ENCODE measurements at regions not wholly inside any gene's neighbourhood (a gene's known extent, or its start where the extent isn't known, plus 50 kb on each side); places are given as distances from the start of the nearest gene placed in this dataset.

GRCh38 chr15:87736401-87736800 is 520.1 kb downstream of the NTRK3 start:
- no CpG with 5 or more reads among the region's 3 CpGs for WGBS (ENCODE audit: extremely low coverage, insufficient coverage, low lambda C conversion rate)
- no peak overlapping the region for H3K4me2 ChIP-seq (ENCODE audit: low read length)
- H3K27ac ChIP-seq (ENCODE audit: low read depth, low read length): no peak overlapping the region
- H2BK120ac ChIP-seq (ENCODE audit: low read depth, low read length): no peak overlapping the region
- no peaks in the 10 kb centered on the region for H3K79me1 ChIP-seq (ENCODE audit: low read length)
- H3K36me3 ChIP-seq (ENCODE audit: control insufficient read depth, insufficient read depth, low read length): no peaks in the 10 kb centered on the region
- no peaks in the 10 kb centered on the region for H3K4me1 ChIP-seq (ENCODE audit: control insufficient read depth, low read depth, low read length)
- H2AK5ac ChIP-seq (ENCODE audit: low read length): no peak overlapping the region
- no peaks in the 10 kb centered on the region for H3K79me2 ChIP-seq (ENCODE audit: control insufficient read depth, insufficient read depth, low read length)
- H3K27me3 ChIP-seq (ENCODE audit: insufficient read depth, low read length, poor library complexity): no peaks in the 10 kb centered on the region
- no peak overlapping the region for H3K4me3 ChIP-seq (ENCODE audit: low read length)
- no peak overlapping the region for H3K4ac ChIP-seq (ENCODE audit: low read depth, low read length)
- no peak overlapping the region for H4K5ac ChIP-seq (ENCODE audit: low read length)
- no peak overlapping the region for H3K23ac ChIP-seq (ENCODE audit: low read length)
- no peak overlapping the region for H3K18ac ChIP-seq (ENCODE audit: low read length)
- no peak overlapping the region for H3K9ac ChIP-seq (ENCODE audit: low read length)
- H2BK5ac ChIP-seq (ENCODE audit: low read length): no peak overlapping the region
- no peak overlapping the region for H3K56ac ChIP-seq (ENCODE audit: low read length)
- H2BK15ac ChIP-seq (replicated peaks; ENCODE audit: low read depth): no peak overlapping the region
- no peak for DNase-seq
- no peak overlapping the region for H4K8ac ChIP-seq (ENCODE audit: low read depth, low read length)

DNA sequence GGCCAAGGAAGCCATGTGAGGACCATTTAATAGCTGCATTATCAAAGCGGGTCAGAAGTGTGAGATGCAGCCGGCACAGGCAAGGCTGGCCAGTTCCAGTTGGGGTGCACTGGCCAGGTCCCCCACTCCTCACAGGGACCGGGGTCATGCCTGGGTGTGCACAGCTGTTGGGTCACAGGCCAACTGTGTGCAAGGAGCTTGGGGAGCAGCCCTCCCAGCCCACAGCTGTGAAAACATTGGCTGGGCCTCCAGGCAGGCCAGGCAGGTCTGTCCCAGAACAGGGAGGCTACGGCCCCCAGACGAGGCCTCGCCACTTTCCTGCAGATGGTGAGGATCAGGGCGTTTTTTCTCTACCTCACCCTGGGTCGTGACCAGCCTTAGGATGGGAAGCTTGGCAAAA is 521.0 kb downstream of the NTRK3 start:
- no peak overlapping the region for H3K4me3 ChIP-seq (ENCODE audit: low read length)
- no peak overlapping the region for H3K27ac ChIP-seq (ENCODE audit: low read depth, low read length)
- no peaks in the 10 kb centered on the region for H3K79me1 ChIP-seq (ENCODE audit: low read length)
- H3K4me1 ChIP-seq (ENCODE audit: control insufficient read depth, low read depth, low read length): no peaks in the 10 kb centered on the region
- H2BK120ac ChIP-seq (ENCODE audit: low read depth, low read length): no peak overlapping the region
- H3K18ac ChIP-seq (ENCODE audit: low read length): no peak overlapping the region
- no peak overlapping the region for H2BK15ac ChIP-seq (replicated peaks; ENCODE audit: low read depth)
- H4K5ac ChIP-seq (ENCODE audit: low read length): no peak overlapping the region
- no peak for DNase-seq
- H2BK5ac ChIP-seq (ENCODE audit: low read length): no peak overlapping the region
- no CpG with 5 or more reads among the region's 8 CpGs for WGBS (ENCODE audit: extremely low coverage, insufficient coverage, low lambda C conversion rate)
- H2AK5ac ChIP-seq (ENCODE audit: low read length): no peak overlapping the region
- no peak overlapping the region for H3K9ac ChIP-seq (ENCODE audit: low read length)
- H3K4ac ChIP-seq (ENCODE audit: low read depth, low read length): no peak overlapping the region
- H3K27me3 ChIP-seq (ENCODE audit: insufficient read depth, low read length, poor library complexity): no peaks in the 10 kb centered on the region
- no peak overlapping the region for H3K4me2 ChIP-seq (ENCODE audit: low read length)
- H3K36me3 ChIP-seq (ENCODE audit: control insufficient read depth, insufficient read depth, low read length): no peaks in the 10 kb centered on the region
- no peak overlapping the region for H4K8ac ChIP-seq (ENCODE audit: low read depth, low read length)
- H3K56ac ChIP-seq (ENCODE audit: low read length): no peak overlapping the region
- H3K79me2 ChIP-seq (ENCODE audit: control insufficient read depth, insufficient read depth, low read length): no peaks in the 10 kb centered on the region
- H3K23ac ChIP-seq (ENCODE audit: low read length): no peak overlapping the region

DNA sequence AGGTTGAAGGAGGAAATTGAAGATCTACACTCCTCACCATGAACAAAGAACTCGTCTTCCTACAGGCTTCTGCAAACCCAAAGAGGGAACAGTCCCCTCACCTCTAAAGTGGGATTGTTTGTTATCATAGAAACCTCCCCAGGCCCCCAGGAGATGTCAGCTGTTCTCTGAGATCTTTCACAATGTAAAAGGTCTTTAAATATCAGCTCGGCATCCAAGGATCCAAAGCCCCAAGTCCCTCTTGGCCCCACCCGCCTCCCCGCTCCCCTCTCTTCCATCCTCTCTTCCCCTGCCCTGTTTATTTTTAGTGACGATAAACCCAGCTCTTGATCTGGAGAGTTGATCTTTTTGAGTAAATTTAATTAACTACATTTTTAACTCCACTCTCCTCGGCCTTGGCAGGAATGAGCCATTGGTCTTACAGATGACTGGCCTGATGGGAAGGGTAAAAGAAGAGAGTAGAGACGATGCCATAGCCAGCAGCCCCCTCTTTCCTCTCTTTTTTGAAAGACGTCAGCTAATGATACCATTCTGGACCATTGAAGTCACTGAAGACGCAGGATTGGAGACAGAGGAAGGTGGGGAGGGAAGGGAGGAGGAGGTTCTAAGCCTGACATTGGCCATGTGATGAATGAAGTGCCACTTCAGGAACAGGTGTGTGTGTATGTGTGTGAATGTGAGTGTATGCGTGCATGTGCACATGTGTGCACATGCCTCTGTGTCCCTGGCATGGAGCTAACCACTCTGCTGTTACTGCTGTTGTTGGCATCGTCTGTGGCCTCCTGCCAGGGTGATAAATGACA is 521.8 kb downstream of the NTRK3 start:
- H2BK120ac ChIP-seq (ENCODE audit: low read depth, low read length): no peak overlapping the region
- no peak overlapping the region for H2BK15ac ChIP-seq (replicated peaks; ENCODE audit: low read depth)
- no peak overlapping the region for H3K9ac ChIP-seq (ENCODE audit: low read length)
- H3K27ac ChIP-seq (ENCODE audit: low read depth, low read length): no peak overlapping the region
- H3K4me1 ChIP-seq (ENCODE audit: control insufficient read depth, low read depth, low read length): no peaks in the 10 kb centered on the region
- no peaks in the 10 kb centered on the region for H3K36me3 ChIP-seq (ENCODE audit: control insufficient read depth, insufficient read depth, low read length)
- no peaks in the 10 kb centered on the region for H3K27me3 ChIP-seq (ENCODE audit: insufficient read depth, low read length, poor library complexity)
- no peak overlapping the region for H4K5ac ChIP-seq (ENCODE audit: low read length)
- WGBS (ENCODE audit: extremely low coverage, insufficient coverage, low lambda C conversion rate): no CpG with 5 or more reads among the region's 11 CpGs
- no peak overlapping the region for H3K18ac ChIP-seq (ENCODE audit: low read length)
- H3K79me1 ChIP-seq (ENCODE audit: low read length): no peaks in the 10 kb centered on the region
- H3K23ac ChIP-seq (ENCODE audit: low read length): no peak overlapping the region
- no peak overlapping the region for H3K4me2 ChIP-seq (ENCODE audit: low read length)
- H3K56ac ChIP-seq (ENCODE audit: low read length): no peak overlapping the region
- H3K4ac ChIP-seq (ENCODE audit: low read depth, low read length): no peak overlapping the region
- no peak overlapping the region for H2AK5ac ChIP-seq (ENCODE audit: low read length)
- H4K8ac ChIP-seq (ENCODE audit: low read depth, low read length): no peak overlapping the region
- H3K79me2 ChIP-seq (ENCODE audit: control insufficient read depth, insufficient read depth, low read length): no peaks in the 10 kb centered on the region
- no peak for DNase-seq
- no peak overlapping the region for H3K4me3 ChIP-seq (ENCODE audit: low read length)
- no peak overlapping the region for H2BK5ac ChIP-seq (ENCODE audit: low read length)

DNA sequence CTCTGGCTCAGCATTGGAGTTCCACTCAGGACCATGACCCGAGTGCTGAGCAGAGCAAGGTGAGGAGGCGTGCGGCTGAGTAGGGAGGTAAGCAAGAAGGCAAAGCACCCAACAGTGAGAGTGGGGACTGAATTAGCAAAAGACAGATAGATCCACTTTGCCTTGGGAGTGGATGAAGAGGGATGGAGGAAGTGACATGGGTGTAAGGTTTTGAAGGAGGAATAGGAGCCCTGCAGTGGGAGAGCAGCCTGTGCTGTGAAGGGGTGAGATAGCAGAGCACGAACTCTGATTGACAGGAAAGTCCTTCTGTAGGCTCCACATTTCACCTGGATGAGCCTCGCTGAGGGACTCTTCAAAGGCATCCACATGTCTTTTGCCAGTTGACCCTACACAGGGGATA is 522.6 kb downstream of the NTRK3 start:
- WGBS (ENCODE audit: extremely low coverage, insufficient coverage, low lambda C conversion rate): no CpG with 5 or more reads among the region's 5 CpGs

DNA sequence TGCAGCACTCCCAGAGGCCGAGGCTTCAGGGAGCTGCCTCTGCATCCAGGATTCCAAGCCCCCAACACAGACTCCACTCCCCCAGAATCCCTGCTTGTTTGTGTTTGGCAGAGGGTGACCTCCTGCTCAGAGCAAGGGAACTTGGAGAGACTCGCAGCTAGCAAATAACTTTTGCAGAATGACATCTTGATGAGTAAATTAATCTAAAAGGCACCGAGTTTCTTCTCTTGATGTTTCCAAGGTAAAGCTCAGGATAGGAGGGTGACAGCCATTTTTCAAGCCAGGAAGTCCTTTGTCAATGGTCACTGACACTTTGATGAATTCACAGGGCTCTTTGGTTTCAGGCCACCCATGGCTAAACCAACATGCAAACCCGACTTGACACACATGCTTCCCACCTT is 523.0 kb downstream of the NTRK3 start:
- Histone ChIP-seq H3K9ac (ENCODE audit: low read length) (no peak overlapping the region), H2BK5ac (ENCODE audit: low read length) (no peak overlapping the region), H4K8ac (ENCODE audit: low read depth, low read length) (no peak overlapping the region), H2BK15ac (replicated peaks; ENCODE audit: low read depth) (no peak overlapping the region), H3K27me3 (ENCODE audit: insufficient read depth, low read length, poor library complexity) (no peaks in the 10 kb centered on the region), H2BK120ac (ENCODE audit: low read depth, low read length) (no peak overlapping the region), H3K4ac (ENCODE audit: low read depth, low read length) (no peak overlapping the region), H2AK5ac (ENCODE audit: low read length) (no peak overlapping the region), H3K18ac (ENCODE audit: low read length) (no peak overlapping the region), H3K27ac (ENCODE audit: low read depth, low read length) (no peak overlapping the region), H3K36me3 (ENCODE audit: control insufficient read depth, insufficient read depth, low read length) (no peaks in the 10 kb centered on the region), H3K4me2 (ENCODE audit: low read length) (no peak overlapping the region), H3K56ac (ENCODE audit: low read length) (no peak overlapping the region), H3K4me1 (ENCODE audit: control insufficient read depth, low read depth, low read length) (no peaks in the 10 kb centered on the region), H3K4me3 (ENCODE audit: low read length) (no peak overlapping the region), H3K79me1 (ENCODE audit: low read length) (no peaks in the 10 kb centered on the region), H3K79me2 (ENCODE audit: control insufficient read depth, insufficient read depth, low read length) (no peaks in the 10 kb centered on the region), H4K5ac (ENCODE audit: low read length) (no peak overlapping the region), H3K23ac (ENCODE audit: low read length) (no peak overlapping the region)
- no peak for DNase-seq
- WGBS (ENCODE audit: extremely low coverage, insufficient coverage, low lambda C conversion rate): no CpG with 5 or more reads among the region's 4 CpGs

More for the DNA sequence above, 522.6 kb downstream of the NTRK3 start:
- no peak overlapping the region for H4K5ac ChIP-seq (ENCODE audit: low read length)
- H3K4me2 ChIP-seq (ENCODE audit: low read length): no peak overlapping the region
- no peak overlapping the region for H2BK5ac ChIP-seq (ENCODE audit: low read length)
- no peaks in the 10 kb centered on the region for H3K4me1 ChIP-seq (ENCODE audit: control insufficient read depth, low read depth, low read length)
- no peak overlapping the region for H2AK5ac ChIP-seq (ENCODE audit: low read length)
- no peak overlapping the region for H3K27ac ChIP-seq (ENCODE audit: low read depth, low read length)
- no peaks in the 10 kb centered on the region for H3K79me1 ChIP-seq (ENCODE audit: low read length)
- no peak overlapping the region for H3K56ac ChIP-seq (ENCODE audit: low read length)
- H3K9ac ChIP-seq (ENCODE audit: low read length): no peak overlapping the region
- no peak overlapping the region for H3K4ac ChIP-seq (ENCODE audit: low read depth, low read length)
- DNase-seq: no peak
- H3K18ac ChIP-seq (ENCODE audit: low read length): no peak overlapping the region
- no peak overlapping the region for H4K8ac ChIP-seq (ENCODE audit: low read depth, low read length)
- H2BK15ac ChIP-seq (replicated peaks; ENCODE audit: low read depth): no peak overlapping the region
- no peak overlapping the region for H2BK120ac ChIP-seq (ENCODE audit: low read depth, low read length)
- H3K23ac ChIP-seq (ENCODE audit: low read length): no peak overlapping the region
- no peaks in the 10 kb centered on the region for H3K36me3 ChIP-seq (ENCODE audit: control insufficient read depth, insufficient read depth, low read length)
- H3K79me2 ChIP-seq (ENCODE audit: control insufficient read depth, insufficient read depth, low read length): no peaks in the 10 kb centered on the region
- no peak overlapping the region for H3K4me3 ChIP-seq (ENCODE audit: low read length)
- H3K27me3 ChIP-seq (ENCODE audit: insufficient read depth, low read length, poor library complexity): no peaks in the 10 kb centered on the region

GRCh38 chr15:87732976-87733375 is 523.6 kb downstream of the NTRK3 start:
- Histone ChIP-seq H3K9ac (ENCODE audit: low read length) (no peak overlapping the region), H3K23ac (ENCODE audit: low read length) (no peak overlapping the region), H3K79me1 (ENCODE audit: low read length) (no peaks in the 10 kb centered on the region), H3K4me2 (ENCODE audit: low read length) (no peak overlapping the region), H3K27ac (ENCODE audit: low read depth, low read length) (no peak overlapping the region), H2BK15ac (replicated peaks; ENCODE audit: low read depth) (no peak overlapping the region), H2BK5ac (ENCODE audit: low read length) (no peak overlapping the region), H3K79me2 (ENCODE audit: control insufficient read depth, insufficient read depth, low read length) (no peaks in the 10 kb centered on the region), H3K18ac (ENCODE audit: low read length) (no peak overlapping the region), H4K5ac (ENCODE audit: low read length) (no peak overlapping the region), H3K4ac (ENCODE audit: low read depth, low read length) (no peak overlapping the region), H4K8ac (ENCODE audit: low read depth, low read length) (no peak overlapping the region), H2BK120ac (ENCODE audit: low read depth, low read length) (no peak overlapping the region), H3K4me1 (ENCODE audit: control insufficient read depth, low read depth, low read length) (no peaks in the 10 kb centered on the region), H3K36me3 (ENCODE audit: control insufficient read depth, insufficient read depth, low read length) (no peaks in the 10 kb centered on the region), H3K4me3 (ENCODE audit: low read length) (no peak overlapping the region), H3K27me3 (ENCODE audit: insufficient read depth, low read length, poor library complexity) (no peaks in the 10 kb centered on the region), H3K56ac (ENCODE audit: low read length) (no peak overlapping the region), H2AK5ac (ENCODE audit: low read length) (no peak overlapping the region)
- DNase-seq: peak; percentile 81
- no CpG with 5 or more reads among the region's 4 CpGs for WGBS (ENCODE audit: extremely low coverage, insufficient coverage, low lambda C conversion rate)

Data from mesendoderm (in vitro differentiated cells).